Panc1 (cell line): ENCODE measurements at regions not wholly inside any gene's neighbourhood (a gene's known extent, or its start where the extent isn't known, plus 50 kb on each side); places are given as distances from the start of the nearest gene placed in this dataset.

Experiments used
- ATAC-seq: fragments of 200-7000 bp; cut with Tn5 transposase; 2 replicates; pipeline ENCODE4 v1.9.1; 2020; ENCODE audit warnings: mild to moderate bottlenecking, moderate library complexity
- BruUV-seq: library from RNA; stranded (reverse); fragments of 400-500 nt; replicated peaks from 2 replicates; lab custom pipeline; 2021; lab: Mats Ljungman, UMichigan
- CTCF ChIA-PET: fragments of 300-600 bp; sonication (Branson Sonifier 250); formaldehyde crosslinking; loops from one replicate; lab custom pipeline; 2022; ENCODE audit warnings: antibody characterized with exemption; lab: Charles Lee
- POLR2A ChIA-PET: fragments of 300-600 bp; sonication (Branson Sonifier 250); formaldehyde crosslinking; loops from one replicate; lab custom pipeline; 2022; ENCODE audit warnings: antibody characterized with exemption; lab: Charles Lee
- DNase-seq: peaks from one replicate; pipeline ENCODE4 v3.0.0-alpha.2; 2010; ENCODE audit warnings: low read depth, low spot score
- H3K27ac ChIP-seq: 2 replicates; pipeline ENCODE4 v1.5.1; 2011; ENCODE audit warnings: mild to moderate bottlenecking, low read length, inconsistent platforms
- H3K27me3 ChIP-seq: fragments of 200-500 bp; sonication (Bioruptor generic); 2 replicates; pipeline ENCODE4 v1.6.0; 2014; ENCODE audit warnings: low read length, inconsistent platforms; ENCODE audit not compliant: control insufficient read depth, insufficient read depth
- H3K36me3 ChIP-seq: fragments of 200-500 bp; sonication (Bioruptor generic); 2 replicates; pipeline ENCODE4 v1.5.1; 2014; ENCODE audit warnings: inconsistent platforms, mild to moderate bottlenecking, low read length, moderate library complexity; ENCODE audit not compliant: control insufficient read depth, insufficient read depth
- H3K4me1 ChIP-seq: 2 replicates; pipeline ENCODE4 v1.5.1; 2011; ENCODE audit warnings: inconsistent platforms, mild to moderate bottlenecking, low read length, moderate library complexity; ENCODE audit not compliant: control insufficient read depth, insufficient read depth
- H3K4me3 ChIP-seq, 2 experiments: 2 replicates each; pipeline ENCODE4 v1.5.1; 2011 to 2012; ENCODE audit warnings: low read depth in 2 of 2, low read length in 2 of 2, mild to moderate bottlenecking in 2 of 2, inconsistent platforms in 1 of 2, moderate library complexity in 1 of 2
- H3K9me3 ChIP-seq: fragments of 200-500 bp; sonication (Bioruptor generic); 2 replicates; pipeline ENCODE4 v1.5.1; 2014; ENCODE audit warnings: low read depth, mild to moderate bottlenecking, inconsistent platforms, low read length, moderate library complexity; ENCODE audit not compliant: control insufficient read depth, insufficient read depth
- POLR2AphosphoS5 ChIP-seq: IDR thresholded peaks from 2 replicates; pipeline ENCODE4 v1.6.1; 2012; ENCODE audit warnings: mild to moderate bottlenecking, low read depth, low read length, moderate library complexity
- SIN3A ChIP-seq: IDR thresholded peaks from 2 replicates; pipeline ENCODE4 v1.6.1; 2012; ENCODE audit warnings: low read depth, mild to moderate bottlenecking, low read length, moderate library complexity, borderline replicate concordance; ENCODE audit not compliant: insufficient read depth
- TCF7L2 ChIP-seq: IDR thresholded peaks from 2 replicates; pipeline ENCODE4 v1.6.1; 2011; ENCODE audit warnings: mild to moderate bottlenecking, low read depth, low read length, inconsistent platforms
- in situ Hi-C: cut with HindIII; loops from 2 replicates; pipeline ENCODE4 v1.10.0; 2016; ENCODE audit warnings: low sequenced_read_pairs, low pct_unique_long_range_greater_than_20kb
- intact Hi-C: fragments of 100-400 bp; cut with micrococcal nuclease; formaldehyde crosslinking; loops from one replicate; pipeline ENCODE4 v1.10.0; 2022; ENCODE audit not compliant: unreplicated experiment
- TF ChIP-seq, protein P1 (sequence below): fragments of 450-650 bp; IDR thresholded peaks from 2 replicates; pipeline ENCODE4 v1.5.1; 2017; ENCODE audit warnings: mild to moderate bottlenecking
- TF ChIP-seq, protein P2 (sequence below), 2 experiments: IDR thresholded peaks; 2 replicates each; pipeline ENCODE4 v1.6.1; 2011 to 2012; ENCODE audit warnings: low read depth in 2 of 2, control low read depth in 1 of 2, low read length in 1 of 2, mild to moderate bottlenecking in 1 of 2, moderate library complexity in 1 of 2; ENCODE audit not compliant: insufficient read depth in 1 of 2

DNA sequence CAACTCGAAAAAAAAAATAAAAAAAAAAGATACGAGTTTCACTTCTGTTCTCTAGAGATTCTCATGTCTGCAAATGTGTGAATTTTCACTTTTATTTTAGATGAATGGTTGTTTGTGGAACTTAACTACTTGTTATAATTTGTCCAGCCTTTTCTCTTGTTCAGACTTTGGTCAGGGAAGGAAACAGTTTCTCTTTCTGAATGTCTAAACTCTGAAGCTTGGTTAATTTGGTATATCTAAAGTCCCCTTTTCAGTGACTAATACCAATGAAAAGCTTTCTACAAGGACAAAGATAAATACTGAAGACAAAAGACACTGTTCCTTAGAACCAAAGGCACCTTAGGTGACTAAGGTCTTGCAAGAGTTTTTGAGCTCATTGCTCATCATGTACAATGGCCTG, 144.4 kb upstream of the PIEZO2 start:
- TF ChIP-seq, protein P1, sequence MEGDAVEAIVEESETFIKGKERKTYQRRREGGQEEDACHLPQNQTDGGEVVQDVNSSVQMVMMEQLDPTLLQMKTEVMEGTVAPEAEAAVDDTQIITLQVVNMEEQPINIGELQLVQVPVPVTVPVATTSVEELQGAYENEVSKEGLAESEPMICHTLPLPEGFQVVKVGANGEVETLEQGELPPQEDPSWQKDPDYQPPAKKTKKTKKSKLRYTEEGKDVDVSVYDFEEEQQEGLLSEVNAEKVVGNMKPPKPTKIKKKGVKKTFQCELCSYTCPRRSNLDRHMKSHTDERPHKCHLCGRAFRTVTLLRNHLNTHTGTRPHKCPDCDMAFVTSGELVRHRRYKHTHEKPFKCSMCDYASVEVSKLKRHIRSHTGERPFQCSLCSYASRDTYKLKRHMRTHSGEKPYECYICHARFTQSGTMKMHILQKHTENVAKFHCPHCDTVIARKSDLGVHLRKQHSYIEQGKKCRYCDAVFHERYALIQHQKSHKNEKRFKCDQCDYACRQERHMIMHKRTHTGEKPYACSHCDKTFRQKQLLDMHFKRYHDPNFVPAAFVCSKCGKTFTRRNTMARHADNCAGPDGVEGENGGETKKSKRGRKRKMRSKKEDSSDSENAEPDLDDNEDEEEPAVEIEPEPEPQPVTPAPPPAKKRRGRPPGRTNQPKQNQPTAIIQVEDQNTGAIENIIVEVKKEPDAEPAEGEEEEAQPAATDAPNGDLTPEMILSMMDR = no peak
- TF ChIP-seq TCF7L2 (no peak), POLR2AphosphoS5 (no peak), SIN3A (no peak)
- TF ChIP-seq, protein P2, sequence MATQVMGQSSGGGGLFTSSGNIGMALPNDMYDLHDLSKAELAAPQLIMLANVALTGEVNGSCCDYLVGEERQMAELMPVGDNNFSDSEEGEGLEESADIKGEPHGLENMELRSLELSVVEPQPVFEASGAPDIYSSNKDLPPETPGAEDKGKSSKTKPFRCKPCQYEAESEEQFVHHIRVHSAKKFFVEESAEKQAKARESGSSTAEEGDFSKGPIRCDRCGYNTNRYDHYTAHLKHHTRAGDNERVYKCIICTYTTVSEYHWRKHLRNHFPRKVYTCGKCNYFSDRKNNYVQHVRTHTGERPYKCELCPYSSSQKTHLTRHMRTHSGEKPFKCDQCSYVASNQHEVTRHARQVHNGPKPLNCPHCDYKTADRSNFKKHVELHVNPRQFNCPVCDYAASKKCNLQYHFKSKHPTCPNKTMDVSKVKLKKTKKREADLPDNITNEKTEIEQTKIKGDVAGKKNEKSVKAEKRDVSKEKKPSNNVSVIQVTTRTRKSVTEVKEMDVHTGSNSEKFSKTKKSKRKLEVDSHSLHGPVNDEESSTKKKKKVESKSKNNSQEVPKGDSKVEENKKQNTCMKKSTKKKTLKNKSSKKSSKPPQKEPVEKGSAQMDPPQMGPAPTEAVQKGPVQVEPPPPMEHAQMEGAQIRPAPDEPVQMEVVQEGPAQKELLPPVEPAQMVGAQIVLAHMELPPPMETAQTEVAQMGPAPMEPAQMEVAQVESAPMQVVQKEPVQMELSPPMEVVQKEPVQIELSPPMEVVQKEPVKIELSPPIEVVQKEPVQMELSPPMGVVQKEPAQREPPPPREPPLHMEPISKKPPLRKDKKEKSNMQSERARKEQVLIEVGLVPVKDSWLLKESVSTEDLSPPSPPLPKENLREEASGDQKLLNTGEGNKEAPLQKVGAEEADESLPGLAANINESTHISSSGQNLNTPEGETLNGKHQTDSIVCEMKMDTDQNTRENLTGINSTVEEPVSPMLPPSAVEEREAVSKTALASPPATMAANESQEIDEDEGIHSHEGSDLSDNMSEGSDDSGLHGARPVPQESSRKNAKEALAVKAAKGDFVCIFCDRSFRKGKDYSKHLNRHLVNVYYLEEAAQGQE (IDR thresholded peaks at IDR 0.05; ENCODE audit: insufficient read depth in 1 of 2, low read depth in 2 of 2, low read length in 1 of 2) = no peak
- Histone ChIP-seq H3K27ac (no peak overlapping the region), H3K36me3 (no peaks in the 10 kb centered on the region), H3K4me3 (no peak overlapping the region), H3K27me3 (no peaks in the 10 kb centered on the region; the same call in 1 of the 2 replicates), H3K9me3 (no peaks in the 10 kb centered on the region), H3K4me1 (no peaks in the 10 kb centered on the region)
- ATAC-seq (no peak), DNase-seq (no peak)
- CTCF ChIA-PET = no interaction called here
- intact Hi-C loops = no loop called here
- in situ Hi-C loops = no loop called here
- BruUV-seq = no TSS peak
- POLR2A ChIA-PET = no interaction called here

GRCh38 chr18:11290786-11291185, 141.4 kb upstream of the PIEZO2 start:
- no TSS peak for BruUV-seq
- Histone ChIP-seq H3K36me3 (no peaks in the 10 kb centered on the region), H3K27ac (no peak overlapping the region), H3K9me3 (no peaks in the 10 kb centered on the region), H3K27me3 (no peaks in the 10 kb centered on the region; the same call in 1 of the 2 replicates), H3K4me3 (no peak overlapping the region), H3K4me1 (no peaks in the 10 kb centered on the region)
- ChIA-PET POLR2A (no interaction called here), CTCF (no interaction called here)
- intact Hi-C loops = no loop called here
- ATAC-seq = no peak
- TF ChIP-seq, protein P1 = no peak
- TF ChIP-seq TCF7L2 (no peak), SIN3A (no peak), POLR2AphosphoS5 (no peak)
- in situ Hi-C loops = no loop called here
- DNase-seq = no peak
